HEK293 (cell line): ENCODE measurements at regions not wholly inside any gene's neighbourhood (a gene's known extent, or its start where the extent isn't known, plus 50 kb on each side); places are given as distances from the start of the nearest gene placed in this dataset.
"Not testable (repeated sequence)": the region's sequence is repeated elsewhere in the genome, so short reads cannot be mapped to it uniquely, and the experiment has no call there.

Experiments used
- ATF2 ChIP-seq: fragments of 450-650 bp; formaldehyde crosslinking; IDR thresholded peaks from 2 replicates; pipeline ENCODE4 v1.5.1; 2016; ENCODE audit warnings: missing biosample characterization, missing genetic modification characterization, low read depth
- CTCF ChIP-seq: fragments of 450-650 bp; formaldehyde crosslinking; IDR thresholded peaks from 2 replicates; pipeline ENCODE4 v1.5.1; 2016; ENCODE audit warnings: missing biosample characterization, missing genetic modification characterization
- KLF10 ChIP-seq: fragments of 450-650 bp; IDR thresholded peaks from 2 replicates; pipeline ENCODE4 v1.5.1; 2018; ENCODE audit warnings: missing biosample characterization, mild to moderate bottlenecking, missing genetic modification characterization
- PRDM10 ChIP-seq: fragments of 450-650 bp; formaldehyde crosslinking; IDR thresholded peaks from 2 replicates; pipeline ENCODE4 v1.5.1; 2016; ENCODE audit warnings: missing biosample characterization, missing genetic modification characterization
- REST ChIP-seq: fragments of 450-650 bp; formaldehyde crosslinking; IDR thresholded peaks from 2 replicates; pipeline ENCODE4 v1.5.1; 2016; ENCODE audit warnings: missing biosample characterization, missing genetic modification characterization
- SP2 ChIP-seq: fragments of 450-650 bp; formaldehyde crosslinking; IDR thresholded peaks from 2 replicates; pipeline ENCODE4 v1.5.1; 2016; ENCODE audit warnings: missing biosample characterization, missing genetic modification characterization
- ZBTB21 ChIP-seq: fragments of 450-650 bp; formaldehyde crosslinking; IDR thresholded peaks from 2 replicates; pipeline ENCODE4 v1.5.1; 2017; ENCODE audit warnings: missing biosample characterization, missing genetic modification characterization
- ZNF274 ChIP-seq, 2 experiments: fragments of 200-500 bp in 1 of 2; fragments of 450-650 bp in 1 of 2; sonication (Bioruptor generic) in 1 of 2; formaldehyde crosslinking in 1 of 2; IDR thresholded peaks; 2 replicates each; pipeline versions ENCODE4 v1.5.1 to v1.6.1; 2014 to 2016; ENCODE audit warnings: borderline replicate concordance in 1 of 2, inconsistent platforms in 1 of 2, low read length in 1 of 2, missing biosample characterization in 1 of 2, missing genetic modification characterization in 1 of 2
- ZNF292 ChIP-seq: fragments of 450-650 bp; formaldehyde crosslinking; IDR thresholded peaks from 2 replicates; pipeline ENCODE4 v1.5.1; 2016; ENCODE audit warnings: low read depth, missing biosample characterization, missing genetic modification characterization, borderline replicate concordance
- ZNF449 ChIP-seq: fragments of 450-650 bp; formaldehyde crosslinking; IDR thresholded peaks from 2 replicates; pipeline ENCODE4 v1.5.1; 2017; ENCODE audit warnings: missing biosample characterization, mild to moderate bottlenecking, missing genetic modification characterization, moderate library complexity
- ZNF529 ChIP-seq: fragments of 450-650 bp; formaldehyde crosslinking; IDR thresholded peaks from 2 replicates; pipeline ENCODE4 v1.5.1; 2017; ENCODE audit warnings: missing genetic modification characterization, missing biosample characterization; ENCODE audit not compliant: insufficient replicate concordance
- ZNF701 ChIP-seq: fragments of 450-650 bp; formaldehyde crosslinking; IDR thresholded peaks from 2 replicates; pipeline ENCODE4 v1.5.1; 2016; ENCODE audit warnings: missing biosample characterization, missing genetic modification characterization

- TF ChIP-seq ZNF529 (tag by site-specific recombination); PRDM10 (tag by site-specific recombination); REST (tag by site-specific recombination); ZNF292 (tag by site-specific recombination); ZBTB21 (tag by site-specific recombination); ATF2 (tag by site-specific recombination); CTCF (tag by site-specific recombination); KLF10; ZNF701 (tag by site-specific recombination); ZNF274 (IDR thresholded peaks at IDR 0.05; ENCODE audit: low read length); ZNF274 (tag by site-specific recombination; IDR thresholded peaks at IDR 0.05; ENCODE audit: borderline replicate concordance); SP2 (tag by site-specific recombination); ZNF449 (tag by site-specific recombination): not testable (repeated sequence)
These were observed 241.9 kb downstream of the CWH43 start for GRCh38 chr4:49227941-49228340.
